A673 (cell line): ENCODE measurements at regions not wholly inside any gene's neighbourhood (a gene's known extent, or its start where the extent isn't known, plus 50 kb on each side); places are given as distances from the start of the nearest gene placed in this dataset.

Source experiments
- CTCF ChIP-seq: fragments of 300-800, 200-600 bp; sonication (generic); conservative IDR thresholded peaks from 2 replicates; pipeline ENCODE4 v1.5.1; 2017; ENCODE audit warnings: low read depth, mild to moderate bottlenecking, antibody characterized with exemption, low read length, moderate library complexity, mixed read lengths
- EZH2 ChIP-seq: fragments of 200-600 bp; sonication (generic); IDR thresholded peaks from 2 replicates; pipeline ENCODE4 v1.6.1; 2017; ENCODE audit warnings: borderline replicate concordance, low read depth, mild to moderate bottlenecking, mixed read lengths, antibody characterized with exemption, low read length; ENCODE audit not compliant: poor library complexity, severe bottlenecking

DNA sequence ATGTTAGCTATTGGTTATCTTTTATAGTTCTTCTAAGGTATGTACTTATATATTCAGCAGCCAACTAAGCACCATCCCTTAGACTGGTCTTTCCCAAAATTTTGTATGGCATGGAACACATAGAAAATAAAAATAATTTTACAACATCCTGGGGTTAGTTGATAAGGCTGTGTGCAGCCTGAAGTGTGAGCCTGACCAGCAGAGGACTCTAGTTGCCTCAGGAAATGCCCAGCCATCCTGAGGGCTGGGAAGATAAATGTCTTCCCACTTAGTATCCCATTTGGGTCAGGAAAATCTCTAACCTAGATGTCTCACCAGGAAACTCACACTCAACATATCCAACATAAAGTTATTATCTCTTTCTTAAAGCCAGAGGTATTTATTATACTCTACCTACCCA is 251.4 kb upstream of the POF1B start:
- TF ChIP-seq CTCF: no peak
- TF ChIP-seq EZH2: no peak
